K562 (cell line): ENCODE measurements at regions not wholly inside any gene's neighbourhood (a gene's known extent, or its start where the extent isn't known, plus 50 kb on each side); places are given as distances from the start of the nearest gene placed in this dataset.

Experiments
- ATAC-seq: fragments of 200-7000 bp; cut with Tn5 transposase; 3 replicates; pipeline ENCODE4 v1.9.1; 2020; ENCODE audit warnings: moderate library complexity
- BruUV-seq: library from RNA; stranded (reverse); fragments of 400-500 nt; replicated peaks from 2 replicates; lab custom pipeline; 2021; lab: Mats Ljungman, UMichigan
- CTCF ChIA-PET: fragments of 300-600 bp; formaldehyde crosslinking; extraction: SDS; loops from one replicate; lab custom pipeline; 2021; ENCODE audit warnings: low intra/inter-chr PET ratio; lab: Yijun Ruan, JAX
- POLR2A ChIA-PET: fragments of 300-600, 350-650 bp; sonication (Branson Sonifier 250); formaldehyde crosslinking; extraction: SDS; loops from one replicate; lab custom pipeline; 2021; ENCODE audit warnings: antibody characterized with exemption, inconsistent platforms; lab: Yijun Ruan, JAX
- DNase-seq, 4 experiments: peaks; one replicate each; pipeline versions ENCODE4 v3.0.0 to v3.0.0-alpha.2; 2011 to 2018; ENCODE audit warnings: low spot score in 3 of 4, mixed read lengths in 3 of 4; ENCODE audit errors: extremely low read depth in 1 of 4
- FAIRE-seq: peaks from 2 replicates; lab custom pipeline; 2011; peaks lifted over from hg19 to GRCh38; lab: Jason Lieb, UNC
- H2AFZ ChIP-seq: 2 replicates; pipeline ENCODE4 v1.6.0; 2011; ENCODE audit warnings: low read depth, low read length, control low read depth, inconsistent platforms
- H3K27ac ChIP-seq: fragments of 200-600 bp; 3 replicates; pipeline ENCODE4 v1.8.0; 2011; ENCODE audit warnings: low read depth, mild to moderate bottlenecking, control low read depth, inconsistent platforms, low read length, moderate library complexity, mixed read lengths; ENCODE audit errors: extremely low read depth
- H3K27me3 ChIP-seq, 2 experiments: fragments of 300-600 bp in 1 of 2; 2 replicates in 1 of 2; 3 replicates in 1 of 2; pipeline versions ENCODE4 v1.6.0 to v1.8.0; 2011; ENCODE audit warnings: inconsistent platforms in 2 of 2, low read length in 2 of 2, mild to moderate bottlenecking in 1 of 2, mixed read lengths in 1 of 2, moderate library complexity in 1 of 2; ENCODE audit not compliant: control insufficient read depth in 2 of 2, insufficient read depth in 2 of 2
- H3K36me3 ChIP-seq: fragments of 300-600 bp; 3 replicates; pipeline ENCODE4 v1.8.0; 2011; ENCODE audit warnings: mild to moderate bottlenecking, low read length, inconsistent platforms; ENCODE audit not compliant: control insufficient read depth, insufficient read depth
- H3K4me1 ChIP-seq, 2 experiments: fragments of 200-600 bp in 1 of 2; replicated peaks in 1 of 2; 2 replicates in 1 of 2; 3 replicates in 1 of 2; pipeline versions ENCODE4 v1.5.1 to v1.8.0; 2011; ENCODE audit warnings: inconsistent platforms in 2 of 2, low read length in 2 of 2, mild to moderate bottlenecking in 1 of 2, mixed read lengths in 1 of 2, moderate library complexity in 1 of 2; ENCODE audit not compliant: control insufficient read depth in 2 of 2, insufficient read depth in 2 of 2
- H3K4me2 ChIP-seq: 2 replicates; pipeline ENCODE4 v1.6.1; 2011; ENCODE audit warnings: low read length, control low read depth, inconsistent platforms, mixed read lengths; ENCODE audit not compliant: insufficient read depth
- H3K4me3 ChIP-seq: fragments of 200-600 bp; sonication (generic), shearing (Covaris generic); 2 replicates; pipeline ENCODE4 v1.5.1; 2016; ENCODE audit warnings: control low read depth, inconsistent platforms
- H3K79me2 ChIP-seq: fragments of 200-600 bp; 3 replicates; pipeline ENCODE4 v1.8.0; 2011; ENCODE audit warnings: low read length, inconsistent platforms; ENCODE audit not compliant: control insufficient read depth, insufficient read depth
- H3K9ac ChIP-seq, 2 experiments: 2 replicates each; pipeline versions ENCODE4 v1.6.0 to v1.6.1; 2011; ENCODE audit warnings: low read depth in 2 of 2, low read length in 2 of 2, control low read depth in 1 of 2, inconsistent platforms in 1 of 2, mild to moderate bottlenecking in 1 of 2, mixed read lengths in 1 of 2; ENCODE audit not compliant: insufficient read depth in 1 of 2
- H3K9me1 ChIP-seq: one replicate; pipeline ENCODE4 v1.6.0; 2011; ENCODE audit warnings: inconsistent platforms, mild to moderate bottlenecking, low read length, moderate library complexity; ENCODE audit not compliant: control insufficient read depth, insufficient read depth
- H3K9me3 ChIP-seq: replicated peaks from 2 replicates; pipeline ENCODE4 v1.5.1; 2011; ENCODE audit warnings: low read depth, low read length, inconsistent platforms; ENCODE audit not compliant: control insufficient read depth, insufficient read depth
- H4K20me1 ChIP-seq: replicated peaks from 2 replicates; pipeline ENCODE4 v1.6.1; 2011; ENCODE audit warnings: low read length, inconsistent platforms, mixed read lengths; ENCODE audit not compliant: control insufficient read depth, insufficient read depth
- DMBX1 ChIP-seq: fragments of 250-450 bp; sonication (Bioruptor Pico); IDR thresholded peaks from 2 replicates; pipeline ENCODE4 v1.8.0; 2022; ENCODE audit warnings: inconsistent platforms, mild to moderate bottlenecking, moderate library complexity, borderline replicate concordance
- ELK1 ChIP-seq: sonication (generic); formaldehyde crosslinking; IDR thresholded peaks from 2 replicates; pipeline ENCODE4 v1.8.1; 2022; ENCODE audit warnings: missing genetic modification reagents
- HNRNPK ChIP-seq: fragments of 200-400 bp; formaldehyde crosslinking; IDR thresholded peaks from one replicate; pipeline ENCODE4 v1.6.1; 2018; ENCODE audit warnings: mild to moderate bottlenecking, low read depth, low read length; ENCODE audit not compliant: poor library complexity, severe bottlenecking
- KAT2B ChIP-seq: IDR thresholded peaks from one replicate; pipeline ENCODE4 v1.6.1; 2012; ENCODE audit warnings: low read depth, mild to moderate bottlenecking, control low read depth, inconsistent platforms, low read length, moderate library complexity
- KHSRP ChIP-seq: fragments of 450-650 bp; IDR thresholded peaks from 2 replicates; pipeline ENCODE4 v1.6.1; 2017
- POLR2AphosphoS5 ChIP-seq: IDR thresholded peaks from 2 replicates; pipeline ENCODE4 v1.6.1; 2011; ENCODE audit warnings: mild to moderate bottlenecking, low read depth, low read length, moderate library complexity; ENCODE audit not compliant: control insufficient read depth, insufficient read depth
- ZNF407 ChIP-seq: fragments of 450-650 bp; IDR thresholded peaks from 2 replicates; pipeline ENCODE4 v1.6.1; 2016; ENCODE audit warnings: low read depth
- ZNF445 ChIP-seq: fragments of 250-450 bp; sonication (Bioruptor Pico); IDR thresholded peaks from 2 replicates; pipeline ENCODE4 v1.4.0; 2020; ENCODE audit warnings: low read depth, mild to moderate bottlenecking, moderate library complexity
- ZNF583 ChIP-seq: fragments of 250-450 bp; sonication (Bioruptor Pico); IDR thresholded peaks from 2 replicates; pipeline ENCODE4 v1.4.0; 2020
- WGBS: fragments of 100-300 bp; shearing (Covaris generic); methylation state at CpG from one replicate; pipeline ENCODE4 v1.1.6; 2016; ENCODE audit warnings: low coverage, mixed read lengths; ENCODE audit not compliant: insufficient coverage; ENCODE audit errors: missing lambda C conversion rate; 5-methylcytosine and 5-hydroxymethylcytosine counted together
- in situ Hi-C: fragments of 300-500 bp; cut with MboI; formaldehyde crosslinking; loops from 4 replicates; pipeline ENCODE4 v1.15.0; 2018; ENCODE audit warnings: inconsistent platforms, mixed read lengths
- intact Hi-C: fragments of 100-400 bp; cut with micrococcal nuclease; formaldehyde crosslinking; loops from 2 replicates; pipeline ENCODE4 v1.14.2; 2022

- H4K20me1 ChIP-seq, result no peaks in the 10 kb centered on the region
- no peak overlapping the region for H2AFZ ChIP-seq
- no peaks in the 10 kb centered on the region for H3K36me3 ChIP-seq
- ATAC-seq (no peak), DNase-seq (no peak), FAIRE-seq (no peak)
- no peak overlapping the region for H3K4me2 ChIP-seq
- no peak overlapping the region for H3K4me3 ChIP-seq
- no peaks in the 10 kb centered on the region for H3K79me2 ChIP-seq
- no peaks in the 10 kb centered on the region for H3K27me3 ChIP-seq
- in situ Hi-C loops, result no loop called here
- CTCF ChIA-PET, result no interaction called here
- intact Hi-C loops, result no loop called here
- no peaks in the 10 kb centered on the region for H3K4me1 ChIP-seq
- H3K9ac ChIP-seq, result no peak overlapping the region
- H3K9me3 ChIP-seq, result no peaks in the 10 kb centered on the region
- BruUV-seq, result no TSS peak
- POLR2A ChIA-PET, result no interaction called here
- no peaks in the 10 kb centered on the region for H3K9me1 ChIP-seq
- H3K27ac ChIP-seq, result no peak overlapping the region
- WGBS, result 0% methylated on average over 4 of the region's 4 CpGs
- no peak for TF ChIP-seq ZNF407
- no peak for TF ChIP-seq HNRNPK
- no peak for TF ChIP-seq ELK1
- TF ChIP-seq KAT2B, result no peak
- no peak for TF ChIP-seq ZNF583
- no peak for TF ChIP-seq DMBX1 (CRISPR knock-in tag)
- TF ChIP-seq POLR2AphosphoS5, result no peak
- no peak for TF ChIP-seq KHSRP
- TF ChIP-seq ZNF445, result no peak
These were observed 603.4 kb downstream of the BRD1 start for GRCh38 chr22:49224243-49224642.
